ENCODE measurements at regions not wholly inside any gene's neighbourhood (a gene's known extent, or its start where the extent isn't known, plus 50 kb on each side); places are given as distances from the start of the nearest gene placed in this dataset.

- no peaks in the 10 kb centered on the region for H4K20me1 ChIP-seq (ENCODE audit: insufficient read depth)
- no peak overlapping the region for H3K9ac ChIP-seq (ENCODE audit: low read length)
- ATAC-seq (no peak), DNase-seq (ENCODE audit: low read depth, low spot score) (no peak)
- H3K79me2 ChIP-seq (ENCODE audit: insufficient read depth, low read length), result no peaks in the 10 kb centered on the region
- H3K36me3 ChIP-seq (ENCODE audit: control insufficient read depth in 1 of 2, insufficient read depth in 2 of 2, low read length in 2 of 2), result no peaks in the 10 kb centered on the region
- RAD21 ChIA-PET (ENCODE audit: low non-redundant PET in 1 of 2, low total read pairs in 2 of 2, uncharacterized antibody in 2 of 2, unreplicated experiment in 2 of 2), result no interaction called here
- POLR2A ChIA-PET, result no interaction called here
- intact Hi-C loops (cut with micrococcal nuclease), result no loop called here
- no peaks in the 10 kb centered on the region for H3K27me3 ChIP-seq (ENCODE audit: insufficient read depth, low read length)
- H3K4me1 ChIP-seq (ENCODE audit: control insufficient read depth in 1 of 2, insufficient read depth in 2 of 2, low read length in 2 of 2), result no peaks in the 10 kb centered on the region
- no peak overlapping the region for H2AFZ ChIP-seq (ENCODE audit: low read depth, low read length, poor library complexity, severe bottlenecking)
- CTCF ChIA-PET, result no interaction called here
- peaks cover 5 to 25% of the 10 kb centered on the region in 2 experiments; a peak in 2 of 4 replicates for H3K9me3 ChIP-seq (ENCODE audit: control insufficient read depth in 1 of 2, insufficient read depth in 1 of 2, low read depth in 1 of 2, low read length in 2 of 2)
- BruUV-seq (replicated peaks), result no TSS peak
- H3K4me2 ChIP-seq (ENCODE audit: low read length), result no peak overlapping the region
- no peak overlapping the region for H3K4me3 ChIP-seq (replicated peaks in 1 of 2; ENCODE audit: low read depth in 1 of 2, low read length in 2 of 2)
- H3K9me2 ChIP-seq (ENCODE audit: insufficient read depth), result no peaks in the 10 kb centered on the region
- TF ChIP-seq FOSL1 (IDR thresholded peaks at IDR 0.05; ENCODE audit: low read depth) (no peak), POLR2A (IDR thresholded peaks at IDR 0.05; ENCODE audit: borderline replicate concordance, extremely low read depth, insufficient read depth, insufficient read length) (no peak), TCF7L2 (IDR thresholded peaks at IDR 0.05; ENCODE audit: borderline replicate concordance, extremely low read depth, insufficient read depth, insufficient read length) (no peak)
- H3K27ac ChIP-seq (ENCODE audit: low read depth, low read length), result no peak overlapping the region
Observed at GRCh38 chr19:56947206-56947605, 106.7 kb upstream of the PEG3 start.

GRCh38 chr19:56949626-56950025 is 109.1 kb upstream of the PEG3 start:
- BruUV-seq (replicated peaks), result no TSS peak
- ChIA-PET RAD21 (ENCODE audit: low non-redundant PET in 1 of 2, low total read pairs in 2 of 2, uncharacterized antibody in 2 of 2, unreplicated experiment in 2 of 2) (no interaction called here), CTCF (no interaction called here), POLR2A (no interaction called here)
- Histone ChIP-seq H3K4me2 (ENCODE audit: low read length) (no peak overlapping the region), H3K9ac (ENCODE audit: low read length) (no peak overlapping the region), H3K79me2 (ENCODE audit: insufficient read depth, low read length) (no peaks in the 10 kb centered on the region), H2AFZ (ENCODE audit: low read depth, low read length, poor library complexity, severe bottlenecking) (no peak overlapping the region), H3K9me3 (ENCODE audit: control insufficient read depth in 1 of 2, insufficient read depth in 1 of 2, low read depth in 1 of 2, low read length in 2 of 2) (peaks cover 8 to 24% of the 10 kb centered on the region in 2 experiments; a peak in 2 of 4 replicates), H4K20me1 (ENCODE audit: insufficient read depth) (no peaks in the 10 kb centered on the region), H3K36me3 (ENCODE audit: control insufficient read depth in 1 of 2, insufficient read depth in 2 of 2, low read length in 2 of 2) (no peaks in the 10 kb centered on the region), H3K4me3 (replicated peaks in 1 of 2; ENCODE audit: low read depth in 1 of 2, low read length in 2 of 2) (no peak overlapping the region), H3K27ac (ENCODE audit: low read depth, low read length) (no peak overlapping the region), H3K4me1 (ENCODE audit: control insufficient read depth in 1 of 2, insufficient read depth in 2 of 2, low read length in 2 of 2) (no peaks in the 10 kb centered on the region), H3K9me2 (ENCODE audit: insufficient read depth) (no peaks in the 10 kb centered on the region), H3K27me3 (ENCODE audit: insufficient read depth, low read length) (no peaks in the 10 kb centered on the region)
- intact Hi-C loops (cut with micrococcal nuclease), result no loop called here
- TF ChIP-seq FOSL1 (IDR thresholded peaks at IDR 0.05; ENCODE audit: low read depth), result no peak
- TF ChIP-seq EZH2phosphoT487 (IDR thresholded peaks at IDR 0.05; ENCODE audit: borderline replicate concordance), result no peak
- TF ChIP-seq POLR2A (IDR thresholded peaks at IDR 0.05; ENCODE audit: borderline replicate concordance, extremely low read depth, insufficient read depth, insufficient read length), result no peak
- TF ChIP-seq RAD21 (IDR thresholded peaks at IDR 0.05; ENCODE audit: low read depth), result no peak
- TF ChIP-seq CEBPB (IDR thresholded peaks at IDR 0.05; ENCODE audit: low read depth), result no peak
- no peak for TF ChIP-seq ATF3 (IDR thresholded peaks at IDR 0.05)
- no peak for TF ChIP-seq ZFX (IDR thresholded peaks at IDR 0.05)
- DNase-seq (ENCODE audit: low read depth, low spot score) (no peak), ATAC-seq (no peak)
